Esophagus muscularis mucosa (tissue), 3 donors: ENCODE measurements at regions not wholly inside any gene's neighbourhood (a gene's known extent, or its start where the extent isn't known, plus 50 kb on each side); places are given as distances from the start of the nearest gene placed in this dataset.

ENCODE experiments used
- CTCF ChIP-seq, 3 experiments: fragments of 200-600 bp in 2 of 3; fragments of 450-650 bp in 1 of 3; sonication (generic) in 2 of 3; IDR thresholded peaks; one replicate each; pipeline ENCODE4 v1.5.1; 2017 to 2019; ENCODE audit warnings: antibody characterized with exemption in 3 of 3, mild to moderate bottlenecking in 2 of 3, moderate library complexity in 1 of 3
- POLR2AphosphoS5 ChIP-seq, 2 donors: sonication (generic); formaldehyde crosslinking; IDR thresholded peaks; one replicate each; pipeline ENCODE4 v1.6.1; 2017; ENCODE audit warnings: antibody characterized with exemption in 2 of 2

- TF ChIP-seq CTCF (IDR thresholded peaks at IDR 0.05): no peak
- no peak for TF ChIP-seq POLR2AphosphoS5 (IDR thresholded peaks at IDR 0.05)
Observed at GRCh38 chr22:49608660-49609059, 219.0 kb downstream of the BRD1 start.
